LNCAP (cell line): ENCODE measurements at regions not wholly inside any gene's neighbourhood (a gene's known extent, or its start where the extent isn't known, plus 50 kb on each side); places are given as distances from the start of the nearest gene placed in this dataset.

Source experiments
- TF ChIP-seq, protein P1 (sequence below): fragments of 450-650 bp; IDR thresholded peaks from 2 replicates; pipeline ENCODE4 v1.5.1; 2017; ENCODE audit warnings: mild to moderate bottlenecking

DNA sequence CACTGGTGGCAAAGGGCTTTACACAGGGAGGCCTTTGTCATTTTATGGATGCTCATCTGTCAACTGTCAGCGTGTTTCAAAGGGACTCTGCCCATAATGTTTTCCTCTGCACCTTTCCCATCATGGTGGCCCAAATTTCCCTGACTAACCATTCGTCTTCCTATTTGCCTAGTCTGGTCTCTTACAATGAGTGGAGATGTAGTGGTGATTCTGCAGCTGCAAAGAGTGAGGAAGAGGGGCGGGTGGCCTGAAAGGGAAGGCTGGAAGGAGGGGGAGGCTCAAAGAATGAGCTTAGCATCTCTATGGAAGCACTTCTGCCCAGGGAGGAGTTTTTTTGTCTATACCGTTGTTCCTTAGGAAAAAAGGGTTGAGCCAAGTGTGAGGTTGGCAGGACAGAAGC lies 447.5 kb downstream of the NKX6-1 start:
- TF ChIP-seq, protein P1, sequence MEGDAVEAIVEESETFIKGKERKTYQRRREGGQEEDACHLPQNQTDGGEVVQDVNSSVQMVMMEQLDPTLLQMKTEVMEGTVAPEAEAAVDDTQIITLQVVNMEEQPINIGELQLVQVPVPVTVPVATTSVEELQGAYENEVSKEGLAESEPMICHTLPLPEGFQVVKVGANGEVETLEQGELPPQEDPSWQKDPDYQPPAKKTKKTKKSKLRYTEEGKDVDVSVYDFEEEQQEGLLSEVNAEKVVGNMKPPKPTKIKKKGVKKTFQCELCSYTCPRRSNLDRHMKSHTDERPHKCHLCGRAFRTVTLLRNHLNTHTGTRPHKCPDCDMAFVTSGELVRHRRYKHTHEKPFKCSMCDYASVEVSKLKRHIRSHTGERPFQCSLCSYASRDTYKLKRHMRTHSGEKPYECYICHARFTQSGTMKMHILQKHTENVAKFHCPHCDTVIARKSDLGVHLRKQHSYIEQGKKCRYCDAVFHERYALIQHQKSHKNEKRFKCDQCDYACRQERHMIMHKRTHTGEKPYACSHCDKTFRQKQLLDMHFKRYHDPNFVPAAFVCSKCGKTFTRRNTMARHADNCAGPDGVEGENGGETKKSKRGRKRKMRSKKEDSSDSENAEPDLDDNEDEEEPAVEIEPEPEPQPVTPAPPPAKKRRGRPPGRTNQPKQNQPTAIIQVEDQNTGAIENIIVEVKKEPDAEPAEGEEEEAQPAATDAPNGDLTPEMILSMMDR: no peak

DNA sequence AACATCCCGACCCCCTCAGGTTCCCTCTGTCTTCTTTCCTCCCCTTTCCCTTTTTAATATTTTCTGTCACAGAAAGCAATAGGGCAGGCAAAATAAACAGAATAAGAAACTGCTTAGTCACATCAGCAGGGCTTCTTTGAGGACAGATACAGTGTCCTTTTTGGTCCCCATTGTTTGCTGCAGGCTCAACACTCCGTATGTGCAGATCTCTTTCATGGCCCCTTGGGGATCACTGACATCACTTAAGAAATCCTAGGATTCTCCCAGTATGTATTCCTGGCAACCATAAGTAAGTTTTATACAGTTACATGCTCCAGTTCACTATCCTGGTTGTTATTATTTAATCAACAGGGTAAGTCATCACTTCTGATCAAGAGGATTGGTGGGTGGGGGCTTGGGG lies 448.0 kb downstream of the NKX6-1 start:
- TF ChIP-seq, protein P1: no peak

DNA sequence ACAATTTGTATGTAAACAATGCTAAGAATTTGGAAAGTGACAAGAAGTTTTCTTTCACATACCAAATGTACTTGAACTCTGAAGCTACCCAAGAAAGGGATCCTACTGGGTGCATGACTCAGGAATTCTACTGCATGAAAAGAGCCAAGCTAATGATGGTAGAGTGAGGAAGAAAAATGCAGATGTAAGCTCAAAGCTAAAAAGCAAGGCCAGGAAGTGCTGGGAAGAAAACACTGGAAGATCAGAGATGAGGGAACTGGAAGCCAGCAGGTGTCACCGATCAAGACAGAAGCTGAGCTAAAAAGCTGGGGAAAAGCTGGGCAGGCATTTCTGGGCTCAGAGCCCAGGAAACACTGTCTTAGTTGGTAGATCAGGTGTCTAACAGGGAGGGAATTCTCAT lies 449.1 kb downstream of the NKX6-1 start:
- TF ChIP-seq, protein P1: no peak

DNA sequence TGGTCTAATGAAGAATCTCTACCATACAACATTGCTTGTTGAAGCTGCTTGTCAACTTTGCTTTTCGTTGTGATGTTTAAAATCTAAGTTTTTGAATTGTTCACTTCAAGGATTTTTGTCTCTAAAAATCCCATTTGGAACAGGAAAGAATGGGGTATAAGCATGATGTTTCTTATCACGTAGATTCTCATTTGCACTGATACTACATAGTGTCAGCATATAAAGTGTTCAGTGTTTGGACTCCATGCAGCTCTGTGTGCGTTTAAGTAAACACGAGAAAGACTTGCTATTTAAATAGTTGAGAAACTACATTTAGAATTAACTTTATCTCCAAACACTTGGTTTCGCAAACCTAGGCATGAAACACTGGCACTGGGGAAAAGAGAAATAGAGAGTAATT lies 452.5 kb downstream of the NKX6-1 start:
- TF ChIP-seq, protein P1: no peak

DNA sequence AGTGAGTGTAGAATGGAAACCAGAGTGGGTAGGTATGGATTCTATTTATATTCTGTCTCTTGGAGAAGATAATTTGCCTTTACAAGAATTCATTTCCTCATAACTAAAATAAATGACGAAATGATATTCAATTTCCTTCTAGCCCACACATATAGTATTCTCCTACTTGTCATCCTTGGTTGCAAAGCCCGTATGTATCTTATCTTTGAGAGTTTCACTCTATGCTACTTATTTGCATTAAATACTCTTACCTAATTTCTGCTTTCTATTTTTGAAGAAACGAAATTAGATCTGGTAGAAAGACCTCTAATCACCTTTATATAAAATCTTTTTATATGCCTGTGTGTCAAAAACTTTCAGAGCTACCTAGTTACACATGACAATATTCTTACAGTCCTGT lies 457.7 kb downstream of the NKX6-1 start:
- TF ChIP-seq, protein P1: no peak

DNA sequence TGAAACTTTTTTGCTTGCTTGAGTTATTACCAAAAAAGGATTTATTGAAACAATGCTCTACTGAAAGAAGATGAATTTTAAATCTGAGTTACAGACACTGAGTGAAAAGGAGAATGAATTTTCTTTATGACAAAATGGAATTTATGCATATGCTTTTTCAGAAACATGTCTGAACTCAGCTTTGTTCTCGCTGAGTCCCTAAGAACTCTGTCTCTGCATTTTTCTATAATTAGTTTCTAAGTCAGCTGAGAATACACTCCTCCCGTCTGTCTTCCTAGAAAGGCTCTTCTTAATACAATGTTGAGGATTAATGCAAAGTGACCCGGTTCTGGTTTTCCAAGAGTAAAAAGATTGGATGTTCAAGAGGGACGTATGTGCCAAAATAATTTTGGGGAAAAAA lies 463.5 kb downstream of the NKX6-1 start:
- TF ChIP-seq, protein P1: no peak

DNA sequence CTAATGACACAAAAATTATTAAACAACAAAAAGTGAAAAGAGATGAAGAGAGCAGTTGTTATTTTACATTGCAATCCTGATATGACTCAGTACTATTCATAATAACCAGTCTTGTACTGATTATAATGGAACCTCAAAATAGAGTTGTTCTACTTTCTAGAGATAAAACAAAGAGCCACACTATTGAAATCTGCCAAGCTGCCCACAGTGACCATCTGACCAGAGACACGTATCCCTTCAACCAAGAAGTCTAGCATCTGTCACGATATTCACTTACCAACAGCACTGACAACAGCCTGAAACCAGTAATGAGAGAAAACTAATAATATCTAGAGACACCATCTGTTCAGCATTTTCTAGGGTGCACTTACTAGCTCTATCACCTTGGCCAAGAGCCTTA lies 466.7 kb downstream of the NKX6-1 start:
- TF ChIP-seq, protein P1: no peak

DNA sequence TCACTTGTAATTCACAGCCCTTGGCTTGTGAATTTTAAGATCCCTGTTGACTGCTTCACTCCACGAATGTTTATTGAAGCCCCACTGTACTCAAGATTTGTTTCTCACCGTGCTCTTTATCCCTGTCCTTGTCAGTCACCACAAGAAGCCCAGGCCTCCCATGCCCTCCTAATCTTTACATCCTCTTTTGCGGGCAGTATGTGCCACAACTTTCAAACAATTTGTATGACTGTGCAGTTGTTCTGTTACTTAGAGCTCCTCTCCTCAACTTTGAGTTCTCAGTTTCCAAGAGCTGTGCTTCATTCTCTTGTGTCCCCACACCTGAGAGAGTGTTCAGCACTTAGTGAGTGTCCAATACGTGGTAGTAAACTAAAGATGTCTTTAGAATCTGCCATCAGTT lies 467.7 kb downstream of the NKX6-1 start:
- TF ChIP-seq, protein P1: no peak
